Activated CD8-positive, alpha-beta T cell treated with anti-CD3 and anti-CD28 coated beads, Interleukin-2, amount 10 ng/mL, durations not matched to agents 7 days and 5 days (primary cell): ENCODE measurements at regions not wholly inside any gene's neighbourhood (a gene's known extent, or its start where the extent isn't known, plus 50 kb on each side); places are given as distances from the start of the nearest gene placed in this dataset.
"Not testable (repeated sequence)": the region's sequence is repeated elsewhere in the genome, so short reads cannot be mapped to it uniquely, and the experiment has no call there.

Experiments used
- ATAC-seq: fragments of 150-1000 bp; cut with Tn5 transposase; one replicate; pipeline ENCODE4 v1.10.0; 2021; ENCODE audit warnings: moderate library complexity
- CTCF ChIA-PET: fragments of 350-600 bp; sonication (Branson Sonifier 250); formaldehyde crosslinking; loops from one replicate; lab custom pipeline; 2021; ENCODE audit warnings: antibody characterized with exemption; lab: Charles Lee
- POLR2A ChIA-PET: fragments of 350-600 bp; sonication (Branson Sonifier 250); formaldehyde crosslinking; loops from one replicate; lab custom pipeline; 2021; ENCODE audit warnings: antibody characterized with exemption; lab: Charles Lee
- DNase-seq: peaks from one replicate; pipeline ENCODE4 v3.0.0-alpha.2; 2020
- H3K27ac Mint-ChIP-seq: one replicate; pipeline ENCODE4 v1.8.0; 2021; ENCODE audit warnings: mild to moderate bottlenecking, mixed read lengths
- H3K27me3 Mint-ChIP-seq: one replicate; pipeline ENCODE4 v1.8.0; 2021; ENCODE audit warnings: low read depth, mixed read lengths
- H3K36me3 Mint-ChIP-seq: one replicate; pipeline ENCODE4 v1.8.0; 2021; ENCODE audit warnings: low read depth, mixed read lengths
- H3K4me1 Mint-ChIP-seq: one replicate; pipeline ENCODE4 v1.8.0; 2021; ENCODE audit warnings: low read depth, mixed read lengths
- H3K4me3 Mint-ChIP-seq: one replicate; pipeline ENCODE4 v1.8.0; 2021; ENCODE audit warnings: mild to moderate bottlenecking, mixed read lengths
- H3K9me3 Mint-ChIP-seq: one replicate; pipeline ENCODE4 v1.8.0; 2022; ENCODE audit warnings: mixed read lengths; ENCODE audit not compliant: insufficient read depth

- CTCF ChIA-PET, ATAC-seq, H3K4me3 Mint-ChIP-seq, H3K27ac Mint-ChIP-seq, DNase-seq, H3K27me3 Mint-ChIP-seq, H3K36me3 Mint-ChIP-seq, POLR2A ChIA-PET, H3K4me1 Mint-ChIP-seq: not testable (repeated sequence)
- peaks cover 15% of the 10 kb centered on the region for H3K9me3 Mint-ChIP-seq
These were observed 637.3 kb downstream of the ANKRD50 start for GRCh38 chr4:124075276-124075675.

GRCh38 chr4:124079174-124079780, 633.3 kb downstream of the ANKRD50 start:
- no peaks in the 10 kb centered on the region for H3K4me1 Mint-ChIP-seq
- H3K4me3 Mint-ChIP-seq: no peak overlapping the region
- CTCF ChIA-PET: no interaction called here

GRCh38 chr4:124083711-124084110, 628.8 kb downstream of the ANKRD50 start:
- POLR2A ChIA-PET: no interaction called here
- no peaks in the 10 kb centered on the region for H3K4me1 Mint-ChIP-seq
- H3K36me3 Mint-ChIP-seq: no peaks in the 10 kb centered on the region
- no peak for DNase-seq
- no peak overlapping the region for H3K27ac Mint-ChIP-seq
- no peak overlapping the region for H3K4me3 Mint-ChIP-seq
- CTCF ChIA-PET: no interaction called here
- no peaks in the 10 kb centered on the region for H3K27me3 Mint-ChIP-seq
- ATAC-seq: no peak
- H3K9me3 Mint-ChIP-seq: peaks cover 4% of the 10 kb centered on the region

More at GRCh38 chr4:124079174-124079780, 633.3 kb downstream of the ANKRD50 start:
- ATAC-seq: no peak
- H3K27ac Mint-ChIP-seq: no peak overlapping the region
- POLR2A ChIA-PET: no interaction called here
- H3K27me3 Mint-ChIP-seq: no peaks in the 10 kb centered on the region
- H3K36me3 Mint-ChIP-seq: no peaks in the 10 kb centered on the region
- peaks cover 4% of the 10 kb centered on the region for H3K9me3 Mint-ChIP-seq
- DNase-seq: no peak

- H3K27me3 Mint-ChIP-seq: no peaks in the 10 kb centered on the region
- ChIA-PET CTCF (no interaction called here), POLR2A (no interaction called here)
- no peak overlapping the region for H3K27ac Mint-ChIP-seq
- ATAC-seq (no peak), DNase-seq (no peak)
- H3K9me3 Mint-ChIP-seq: peaks cover 1% of the 10 kb centered on the region
- H3K4me3 Mint-ChIP-seq: no peak overlapping the region
- no peaks in the 10 kb centered on the region for H3K36me3 Mint-ChIP-seq
- H3K4me1 Mint-ChIP-seq: no peaks in the 10 kb centered on the region
These were observed 626.9 kb downstream of the ANKRD50 start for GRCh38 chr4:124085561-124086180.

- Mint-ChIP-seq H3K27me3 (no peaks in the 10 kb centered on the region), H3K36me3 (no peaks in the 10 kb centered on the region), H3K27ac (no peak overlapping the region), H3K4me3 (no peak overlapping the region), H3K9me3 (no peaks in the 10 kb centered on the region), H3K4me1 (no peaks in the 10 kb centered on the region)
- DNase-seq: no peak
- ChIA-PET POLR2A (no interaction called here), CTCF (no interaction called here)
- no peak for ATAC-seq
These were observed 622.5 kb downstream of the ANKRD50 start for GRCh38 chr4:124090021-124090420.

GRCh38 chr4:124092101-124092500, 620.4 kb downstream of the ANKRD50 start:
- Mint-ChIP-seq H3K27ac (no peak overlapping the region), H3K4me1 (no peaks in the 10 kb centered on the region), H3K4me3 (no peak overlapping the region), H3K36me3 (no peaks in the 10 kb centered on the region), H3K27me3 (no peaks in the 10 kb centered on the region), H3K9me3 (no peaks in the 10 kb centered on the region)
- DNase-seq (no peak), ATAC-seq (no peak)
- ChIA-PET POLR2A (no interaction called here), CTCF (no interaction called here)

- ChIA-PET CTCF (no interaction called here), POLR2A (no interaction called here)
- Mint-ChIP-seq H3K36me3 (no peaks in the 10 kb centered on the region), H3K4me3 (no peak overlapping the region), H3K27ac (no peak overlapping the region), H3K4me1 (no peaks in the 10 kb centered on the region), H3K9me3 (no peaks in the 10 kb centered on the region), H3K27me3 (no peaks in the 10 kb centered on the region)
- DNase-seq: no peak
- no peak for ATAC-seq
These were observed 620.0 kb downstream of the ANKRD50 start for GRCh38 chr4:124092541-124092984.

- no peaks in the 10 kb centered on the region for H3K4me1 Mint-ChIP-seq
- no peak overlapping the region for H3K4me3 Mint-ChIP-seq
- H3K27ac Mint-ChIP-seq: no peak overlapping the region
- no peak for DNase-seq
- ATAC-seq: no peak
- H3K27me3 Mint-ChIP-seq: no peaks in the 10 kb centered on the region
- H3K36me3 Mint-ChIP-seq: no peaks in the 10 kb centered on the region
- CTCF ChIA-PET: no interaction called here
- H3K9me3 Mint-ChIP-seq: no peaks in the 10 kb centered on the region
- POLR2A ChIA-PET: no interaction called here
These were observed 616.9 kb downstream of the ANKRD50 start for GRCh38 chr4:124095621-124096020.

- no peak for ATAC-seq
- Mint-ChIP-seq H3K9me3 (no peaks in the 10 kb centered on the region), H3K4me3 (no peak overlapping the region), H3K27ac (no peak overlapping the region), H3K4me1 (no peaks in the 10 kb centered on the region), H3K36me3 (no peaks in the 10 kb centered on the region), H3K27me3 (no peaks in the 10 kb centered on the region)
- ChIA-PET CTCF (no interaction called here), POLR2A (no interaction called here)
- no peak for DNase-seq
These were observed 616.2 kb downstream of the ANKRD50 start for GRCh38 chr4:124096290-124096689.

- H3K4me1 Mint-ChIP-seq: no peaks in the 10 kb centered on the region
- no peak overlapping the region for H3K4me3 Mint-ChIP-seq
- H3K27me3 Mint-ChIP-seq: no peaks in the 10 kb centered on the region
- no peak overlapping the region for H3K27ac Mint-ChIP-seq
- no peak for DNase-seq
- ATAC-seq: no peak
- POLR2A ChIA-PET: no interaction called here
- CTCF ChIA-PET: no interaction called here
- no peaks in the 10 kb centered on the region for H3K9me3 Mint-ChIP-seq
- no peaks in the 10 kb centered on the region for H3K36me3 Mint-ChIP-seq
These were observed 615.1 kb downstream of the ANKRD50 start for GRCh38 chr4:124097447-124097846.

- POLR2A ChIA-PET: no interaction called here
- no peaks in the 10 kb centered on the region for H3K4me1 Mint-ChIP-seq
- no peaks in the 10 kb centered on the region for H3K27me3 Mint-ChIP-seq
- H3K9me3 Mint-ChIP-seq: no peaks in the 10 kb centered on the region
- H3K27ac Mint-ChIP-seq: no peak overlapping the region
- ATAC-seq: no peak
- H3K36me3 Mint-ChIP-seq: no peaks in the 10 kb centered on the region
- H3K4me3 Mint-ChIP-seq: no peak overlapping the region
- CTCF ChIA-PET: no interaction called here
- no peak for DNase-seq
These were observed 608.4 kb downstream of the ANKRD50 start for GRCh38 chr4:124104101-124104500.

- H3K36me3 Mint-ChIP-seq: no peaks in the 10 kb centered on the region
- H3K27ac Mint-ChIP-seq: no peak overlapping the region
- ATAC-seq: no peak
- H3K9me3 Mint-ChIP-seq: no peaks in the 10 kb centered on the region
- H3K27me3 Mint-ChIP-seq: no peaks in the 10 kb centered on the region
- POLR2A ChIA-PET: no interaction called here
- H3K4me3 Mint-ChIP-seq: no peak overlapping the region
- no peak for DNase-seq
- CTCF ChIA-PET: no interaction called here
- no peaks in the 10 kb centered on the region for H3K4me1 Mint-ChIP-seq
These were observed 607.9 kb downstream of the ANKRD50 start for GRCh38 chr4:124104628-124105027.

- POLR2A ChIA-PET: no interaction called here
- no peaks in the 10 kb centered on the region for H3K4me1 Mint-ChIP-seq
- no peaks in the 10 kb centered on the region for H3K36me3 Mint-ChIP-seq
These were observed 607.3 kb downstream of the ANKRD50 start for GRCh38 chr4:124105212-124105611.

More at GRCh38 chr4:124105212-124105611, 607.3 kb downstream of the ANKRD50 start:
- DNase-seq (no peak), ATAC-seq (no peak)
- Mint-ChIP-seq H3K27me3 (no peaks in the 10 kb centered on the region), H3K4me3 (no peak overlapping the region), H3K9me3 (no peaks in the 10 kb centered on the region), H3K27ac (no peak overlapping the region)
- CTCF ChIA-PET: no interaction called here
